Common myeloid progenitor, CD34-positive (primary cell): ENCODE measurements at regions not wholly inside any gene's neighbourhood (a gene's known extent, or its start where the extent isn't known, plus 50 kb on each side); places are given as distances from the start of the nearest gene placed in this dataset.

ENCODE experiments used
- CTCF ChIA-PET: fragments of 350-600 bp; sonication (Branson Sonifier 250); formaldehyde crosslinking; loops from one replicate; lab custom pipeline; 2021; ENCODE audit warnings: antibody characterized with exemption; lab: Charles Lee
- POLR2A ChIA-PET: fragments of 350-600 bp; sonication (Branson Sonifier 250); formaldehyde crosslinking; loops from one replicate; lab custom pipeline; 2021; ENCODE audit warnings: antibody characterized with exemption; lab: Charles Lee
- DNase-seq, 3 donors: peaks; one replicate each; pipeline versions ENCODE4 v3.0.0 to v3.0.0-alpha.2; 2013
- H3K27ac ChIP-seq, 2 experiments: 1 replicate in 1 of 2; 2 replicates in 1 of 2; pipeline ENCODE4 v1.7.0; 2013; ENCODE audit warnings: inconsistent platforms in 2 of 2, low read length in 2 of 2, mild to moderate bottlenecking in 2 of 2, low read depth in 1 of 2, moderate library complexity in 1 of 2; ENCODE audit not compliant: severe bottlenecking in 2 of 2, insufficient read depth in 1 of 2, poor library complexity in 1 of 2
- H3K27me3 ChIP-seq, 5 experiments: replicated peaks in 2 of 5; 1 replicate in 3 of 5; 2 replicates in 2 of 5; pipeline versions ENCODE4 v1.6.1 to v1.7.0; 2013; ENCODE audit warnings: low read length in 4 of 5, mild to moderate bottlenecking in 2 of 5, moderate library complexity in 2 of 5, inconsistent platforms in 1 of 5; ENCODE audit not compliant: insufficient read depth in 5 of 5, control insufficient read depth in 4 of 5
- H3K36me3 ChIP-seq, 4 experiments: 1 replicate in 2 of 4; 2 replicates in 2 of 4; pipeline versions ENCODE4 v1.6.1 to v1.7.0; 2013; ENCODE audit warnings: low read length in 3 of 4, control low read depth in 1 of 4, mild to moderate bottlenecking in 1 of 4; ENCODE audit not compliant: control insufficient read depth in 4 of 4, insufficient read depth in 4 of 4
- H3K4me1 ChIP-seq, 4 experiments: 1 replicate in 3 of 4; 2 replicates in 1 of 4; pipeline versions ENCODE4 v1.6.1 to v1.7.1; 2013; ENCODE audit warnings: low read length in 3 of 4, mild to moderate bottlenecking in 3 of 4, control low read depth in 1 of 4, inconsistent platforms in 1 of 4, moderate library complexity in 1 of 4; ENCODE audit not compliant: control insufficient read depth in 4 of 4, insufficient read depth in 4 of 4; ENCODE audit errors: control extremely low read depth in 1 of 4
- H3K4me3 ChIP-seq, 7 experiments: 1 replicate in 4 of 7; 2 replicates in 3 of 7; pipeline versions ENCODE4 v1.5.1 to v1.7.0; 2013; ENCODE audit warnings: mild to moderate bottlenecking in 7 of 7, low read length in 6 of 7, moderate library complexity in 6 of 7, inconsistent platforms in 2 of 7, low read depth in 2 of 7, control low read depth in 1 of 7; ENCODE audit not compliant: insufficient read depth in 4 of 7, control insufficient read depth in 1 of 7; ENCODE audit errors: extremely low read depth in 1 of 7
- H3K9me3 ChIP-seq, 5 experiments: 1 replicate in 4 of 5; 2 replicates in 1 of 5; pipeline versions ENCODE4 v1.6.1 to v1.7.1; 2013; ENCODE audit warnings: low read length in 4 of 5, mild to moderate bottlenecking in 2 of 5, inconsistent platforms in 1 of 5, low read depth in 1 of 5, moderate library complexity in 1 of 5; ENCODE audit not compliant: control insufficient read depth in 4 of 5, insufficient read depth in 2 of 5; ENCODE audit errors: control extremely low read depth in 1 of 5
- WGBS: methylation state at CpG from one replicate; pipeline ENCODE4 v1.1.5; 2013; ENCODE audit not compliant: insufficient coverage; 5-methylcytosine and 5-hydroxymethylcytosine counted together

DNA sequence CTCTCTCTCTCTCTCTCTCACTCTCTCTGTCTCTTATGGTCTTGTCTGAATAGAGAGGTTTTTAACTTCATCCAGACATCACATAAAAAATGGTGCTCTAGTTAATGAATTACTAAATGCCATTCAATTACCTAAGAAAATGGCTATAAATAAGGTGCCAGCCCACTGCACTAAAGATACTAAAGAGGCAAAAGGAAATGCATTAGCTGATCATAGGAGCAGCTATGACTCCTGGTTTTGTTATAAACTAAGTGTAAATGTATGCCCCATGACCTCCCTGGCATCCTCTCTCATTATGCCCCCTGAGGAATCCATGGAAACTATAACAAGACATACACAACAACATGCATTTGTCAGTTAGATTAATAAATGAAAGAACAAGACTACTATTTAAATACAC, 57.5 kb upstream of the PDC start:
- no peaks in the 10 kb centered on the region for H3K4me1 ChIP-seq
- POLR2A ChIA-PET, result no interaction called here
- no peak overlapping the region for H3K27ac ChIP-seq
- H3K4me3 ChIP-seq, result no peak overlapping the region
- H3K36me3 ChIP-seq, result no peaks in the 10 kb centered on the region
- H3K9me3 ChIP-seq, result peaks cover 0 to 2% (median under 1%) of the 10 kb centered on the region in 5 experiments
- no peaks in the 10 kb centered on the region for H3K27me3 ChIP-seq
- no peak for DNase-seq
- CTCF ChIA-PET, result no interaction called here

DNA sequence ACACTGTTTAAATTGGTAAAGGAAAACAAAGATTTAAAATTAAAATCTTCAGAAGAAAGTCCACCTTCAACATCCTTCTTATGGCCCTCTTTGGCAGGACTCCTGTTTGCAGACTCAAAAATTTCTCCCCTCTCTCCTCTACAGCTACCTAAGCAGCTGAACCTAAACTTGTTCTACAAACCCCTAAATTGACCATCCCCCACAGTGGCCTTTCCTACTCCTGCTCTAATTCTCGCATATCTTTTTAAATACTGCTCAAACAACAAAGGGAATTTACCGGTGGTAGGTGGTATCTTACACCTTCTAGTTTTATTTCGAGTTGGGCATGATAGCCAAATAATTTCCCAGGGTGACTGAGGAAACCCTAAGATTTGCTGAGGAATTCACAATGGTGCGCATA, 53.5 kb upstream of the PDC start:
- Histone ChIP-seq H3K9me3 (no peaks in the 10 kb centered on the region), H3K27ac (no peak overlapping the region), H3K27me3 (no peaks in the 10 kb centered on the region), H3K36me3 (no peaks in the 10 kb centered on the region), H3K4me3 (no peak overlapping the region), H3K4me1 (peaks cover 0 to 14% (median 10%) of the 10 kb centered on the region in 4 experiments)
- ChIA-PET CTCF (interaction anchor here (0.7 to 1.3 kb wide), 3 partner anchors 12 to 50 kb away, joined by 3 read pairs; no protein-coding TSS in a partner anchor), POLR2A (no interaction called here)
- no peak for DNase-seq
- 95% methylated on average over 3 of the region's 4 CpGs for WGBS

DNA sequence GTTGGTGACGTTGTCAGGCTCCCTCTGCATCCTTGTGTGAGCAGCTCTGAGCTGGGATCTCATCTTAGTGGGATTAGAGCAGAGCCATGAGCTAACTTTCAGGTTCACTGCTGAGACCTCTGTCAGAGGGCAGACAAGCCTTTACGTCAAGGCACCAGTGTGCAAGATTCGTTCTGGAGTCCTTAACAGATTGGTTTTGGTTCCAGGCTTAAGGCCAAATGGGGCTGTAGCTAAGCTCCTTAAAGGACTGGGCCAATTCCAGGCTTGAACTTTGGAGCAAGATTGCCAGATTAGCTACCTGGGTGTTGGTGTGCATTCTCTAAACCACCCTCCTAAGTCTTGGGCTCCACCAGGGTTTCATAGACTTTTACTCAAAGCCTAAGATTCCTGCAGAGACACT, 52.6 kb upstream of the PDC start:
- Histone ChIP-seq H3K4me1 (peaks cover 0 to 14% (median 10%) of the 10 kb centered on the region in 4 experiments), H3K27me3 (no peaks in the 10 kb centered on the region), H3K4me3 (no peak overlapping the region), H3K36me3 (no peaks in the 10 kb centered on the region), H3K9me3 (peaks cover 0 to 2% (median 0%) of the 10 kb centered on the region in 5 experiments), H3K27ac (no peak overlapping the region)
- 97% methylated on average over 3 of the region's 3 CpGs for WGBS
- CTCF ChIA-PET, result interaction anchor here (0.9 kb wide), 1 partner anchor 28 kb away, joined by 3 read pairs; no protein-coding TSS in a partner anchor
- POLR2A ChIA-PET, result no interaction called here
- no peak for DNase-seq

DNA sequence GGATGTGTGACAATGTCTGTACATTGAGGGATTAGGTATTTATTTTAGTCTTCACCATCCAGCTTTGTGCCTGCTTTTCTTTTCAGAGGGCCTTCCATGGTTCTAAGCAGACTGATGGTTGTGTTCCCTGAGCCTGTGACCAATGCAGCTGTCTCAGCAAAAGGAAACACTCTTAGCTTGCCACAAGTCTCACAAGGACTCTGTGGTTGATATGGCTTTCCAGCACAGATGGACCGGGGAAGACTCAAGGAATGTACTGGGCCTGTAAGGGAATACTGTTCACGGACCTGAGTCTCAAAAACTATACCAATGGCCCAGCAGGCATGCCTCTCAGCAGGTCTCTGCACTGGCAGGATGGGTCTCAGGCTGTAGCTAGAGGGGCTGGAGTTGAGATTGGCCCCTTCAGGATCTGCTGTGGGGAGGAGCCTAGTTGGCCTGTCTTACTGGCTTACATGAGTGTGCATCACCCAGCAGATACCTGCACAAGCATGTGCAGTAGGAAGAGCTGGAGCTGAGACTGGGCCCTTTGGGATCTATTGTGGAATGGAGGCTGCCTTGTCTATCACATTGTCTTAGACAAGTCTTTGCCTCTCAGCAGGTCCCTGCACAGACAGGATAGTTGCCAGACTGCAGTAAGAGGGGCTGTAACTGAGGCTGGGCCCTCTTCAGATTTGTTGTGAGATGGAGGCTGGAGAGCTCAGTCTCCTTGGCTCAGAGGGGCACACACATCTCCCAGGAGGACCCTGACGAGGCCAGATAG, 52.0 kb upstream of the PDC start:
- 89% methylated on average over 2 of the region's 3 CpGs for WGBS
- no peak overlapping the region for H3K4me3 ChIP-seq
- no peaks in the 10 kb centered on the region for H3K27me3 ChIP-seq
- ChIA-PET POLR2A (no interaction called here), CTCF (interaction anchor here (0.9 kb wide), 1 partner anchor 28 kb away, joined by 3 read pairs; no protein-coding TSS in a partner anchor)
- H3K4me1 ChIP-seq, result peaks cover 0 to 14% (median 10%) of the 10 kb centered on the region in 4 experiments
- no peak for DNase-seq
- H3K36me3 ChIP-seq, result no peaks in the 10 kb centered on the region
- no peak overlapping the region for H3K27ac ChIP-seq
- H3K9me3 ChIP-seq, result peaks cover 0 to 3% (median 0%) of the 10 kb centered on the region in 5 experiments

DNA sequence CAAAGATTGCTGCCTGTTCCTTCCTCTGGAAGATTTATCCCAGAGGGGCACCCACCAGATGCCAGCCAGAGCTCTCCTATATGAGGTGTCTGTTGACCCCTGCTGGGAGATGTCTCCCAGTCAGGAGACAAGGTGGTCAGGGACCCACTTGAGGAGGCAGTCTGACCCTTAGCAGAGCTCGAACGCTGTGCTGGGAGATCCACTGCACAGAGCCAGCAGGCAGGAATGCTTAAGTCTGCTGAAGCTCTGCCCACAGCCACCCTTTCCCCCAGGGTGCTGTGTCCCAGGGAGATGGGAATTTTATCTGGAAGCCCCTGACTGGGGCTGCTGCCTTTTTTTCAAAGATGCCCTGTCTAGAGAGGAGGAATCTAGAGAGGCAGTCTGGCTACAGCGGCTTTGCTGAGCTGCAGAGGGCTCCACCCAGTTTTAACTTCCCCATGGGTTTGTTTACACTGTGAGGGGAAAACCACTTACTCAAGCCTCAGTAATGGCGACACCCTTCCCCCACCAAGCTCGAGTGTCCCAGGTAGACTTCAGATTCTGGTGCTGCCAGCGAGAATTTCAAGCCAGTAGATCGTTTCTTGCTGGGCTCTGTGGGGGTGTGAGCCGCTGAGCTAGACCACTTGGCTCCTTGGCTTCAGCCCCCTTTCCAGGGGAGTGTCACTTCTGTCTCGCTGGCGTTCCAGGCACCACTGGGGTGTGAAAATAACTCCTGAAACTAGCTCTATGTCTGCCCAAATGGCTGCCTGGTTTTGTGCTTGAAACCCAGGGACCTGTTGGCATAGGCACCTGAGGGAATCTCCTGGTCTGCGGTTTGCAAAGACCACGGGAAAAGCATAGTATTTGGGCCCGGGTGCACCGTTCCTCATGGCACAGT, 51.1 kb upstream of the PDC start:
- WGBS, result 69% methylated on average over 14 of the region's 14 CpGs
- CTCF ChIA-PET, result interaction anchor here (0.8 to 1.5 kb wide), 3 partner anchors 15 to 26 kb away, joined by 3 to 4 read pairs (median 3); no protein-coding TSS in a partner anchor
- Histone ChIP-seq H3K4me3 (peak overlapping the region in 2 of 7 experiments; percentile 36 to 45), H3K9me3 (peaks cover 0 to 3% (median 0%) of the 10 kb centered on the region in 5 experiments), H3K27me3 (no peaks in the 10 kb centered on the region), H3K36me3 (no peaks in the 10 kb centered on the region), H3K27ac (no peak overlapping the region), H3K4me1 (peaks cover 0 to 14% (median 10%) of the 10 kb centered on the region in 4 experiments)
- peak; percentile 11 to 67 (median 57) for DNase-seq
- POLR2A ChIA-PET, result no interaction called here
